Spleen (tissue), 11 donors: ENCODE measurements at regions not wholly inside any gene's neighbourhood (a gene's known extent, or its start where the extent isn't known, plus 50 kb on each side); places are given as distances from the start of the nearest gene placed in this dataset.

ENCODE experiments used
- DNase-seq: peaks from one replicate; pipeline ENCODE4 v3.0.0-alpha.2; 2020
- H3K27ac ChIP-seq, 8 donors: fragments of 200-600 bp; sonication (generic) in 7 of 8; 1 replicate in 4 of 8; 2 replicates in 4 of 8; pipeline versions ENCODE4 v1.5.0 to v1.8.0; 2016 to 2021; ENCODE audit warnings: inconsistent platforms in 4 of 8, mild to moderate bottlenecking in 4 of 8, moderate library complexity in 1 of 8
- H3K27me3 ChIP-seq, 7 donors: fragments of 200-600 bp; sonication (generic) in 6 of 7; replicated peaks in 1 of 7; 1 replicate in 4 of 7; 2 replicates in 3 of 7; pipeline versions ENCODE4 v1.5.0 to v1.8.0; 2016 to 2021; ENCODE audit warnings: inconsistent platforms in 3 of 7, mild to moderate bottlenecking in 1 of 7
- H3K36me3 ChIP-seq, 6 donors: fragments of 200-600 bp; sonication (generic) in 5 of 6; 1 replicate in 4 of 6; 2 replicates in 2 of 6; pipeline versions ENCODE4 v1.5.0 to v1.8.0; 2016 to 2021; ENCODE audit warnings: inconsistent platforms in 2 of 6
- H3K4me1 ChIP-seq, 6 donors: fragments of 200-600 bp; sonication (generic) in 5 of 6; 1 replicate in 3 of 6; 2 replicates in 3 of 6; pipeline versions ENCODE4 v1.5.0 to v1.8.0; 2016 to 2021; ENCODE audit warnings: inconsistent platforms in 3 of 6
- H3K4me3 ChIP-seq, 8 donors: fragments of 200-600 bp; sonication (generic) in 7 of 8; 1 replicate in 4 of 8; 2 replicates in 4 of 8; pipeline versions ENCODE4 v1.5.0 to v1.8.0; 2016 to 2021; ENCODE audit warnings: inconsistent platforms in 4 of 8, mild to moderate bottlenecking in 4 of 8, moderate library complexity in 2 of 8
- H3K9me3 ChIP-seq, 8 donors: fragments of 200-600 bp; sonication (generic) in 7 of 8; 1 replicate in 4 of 8; 2 replicates in 4 of 8; pipeline versions ENCODE4 v1.5.0 to v1.8.0; 2016 to 2021; ENCODE audit warnings: inconsistent platforms in 4 of 8
- POLR2A ChIP-seq, 3 donors: fragments of 450-650 bp; IDR thresholded peaks; one replicate each; pipeline ENCODE4 v1.5.1; 2017; ENCODE audit warnings: antibody characterized with exemption in 3 of 3, mild to moderate bottlenecking in 1 of 3
- POLR2AphosphoS5 ChIP-seq, 3 donors: sonication (generic); formaldehyde crosslinking; IDR thresholded peaks; one replicate each; pipeline ENCODE4 v1.5.1; 2017; ENCODE audit warnings: antibody characterized with exemption in 3 of 3
- WGBS, 5 donors: extraction: QIAGEN DNeasy Blood & Tissue Kit in 3 of 5; methylation state at CpG; one replicate each; pipeline versions ENCODE4 v1.1.5 to v1.1.7; 2013 to 2018; 5-methylcytosine and 5-hydroxymethylcytosine counted together
- intact Hi-C: fragments of 100-400 bp; cut with DNase I; formaldehyde crosslinking; loops from one replicate; pipeline ENCODE4 v1.15.0; 2023; ENCODE audit warnings: low total_unique reads
- TF ChIP-seq, protein P1 (sequence below), 11 experiments: fragments of 200-600 bp in 7 of 11; fragments of 450-650 bp in 4 of 11; sonication (generic) in 4 of 11; IDR thresholded peaks in 8 of 11; conservative IDR thresholded peaks in 3 of 11; 1 replicate in 7 of 11; 2 replicates in 4 of 11; pipeline versions ENCODE4 v1.4.0 to v1.8.0; 2016 to 2021; ENCODE audit warnings: antibody characterized with exemption in 11 of 11, inconsistent platforms in 4 of 11, mild to moderate bottlenecking in 1 of 11
- donor health status: healthy with polysubstance abuse.
- donor health status: DM: no; HTN: no; CAD: no; lungs with moderate emphysema.
- donor health status: DM: no; HTN: no; CAD: no.
- donor health status: Bipolar disorder and iron deficiency.
- donor health status: healthy.
- donor health status: DM: no; HTN: no; CAD: no.
- donor health status: DM: yes; HTN: yes; CAD: no.

- Histone ChIP-seq H3K27ac (no peak overlapping the region), H3K36me3 (no peaks in the 10 kb centered on the region), H3K27me3 (no peaks in the 10 kb centered on the region), H3K9me3 (no peaks in the 10 kb centered on the region), H3K4me3 (no peak overlapping the region), H3K4me1 (no peaks in the 10 kb centered on the region)
- 55 to 77% (median 69%) methylated on average over 5 of the region's 5 CpGs for WGBS, 5 donors
- intact Hi-C loops, result no loop called here
- TF ChIP-seq, protein P1, sequence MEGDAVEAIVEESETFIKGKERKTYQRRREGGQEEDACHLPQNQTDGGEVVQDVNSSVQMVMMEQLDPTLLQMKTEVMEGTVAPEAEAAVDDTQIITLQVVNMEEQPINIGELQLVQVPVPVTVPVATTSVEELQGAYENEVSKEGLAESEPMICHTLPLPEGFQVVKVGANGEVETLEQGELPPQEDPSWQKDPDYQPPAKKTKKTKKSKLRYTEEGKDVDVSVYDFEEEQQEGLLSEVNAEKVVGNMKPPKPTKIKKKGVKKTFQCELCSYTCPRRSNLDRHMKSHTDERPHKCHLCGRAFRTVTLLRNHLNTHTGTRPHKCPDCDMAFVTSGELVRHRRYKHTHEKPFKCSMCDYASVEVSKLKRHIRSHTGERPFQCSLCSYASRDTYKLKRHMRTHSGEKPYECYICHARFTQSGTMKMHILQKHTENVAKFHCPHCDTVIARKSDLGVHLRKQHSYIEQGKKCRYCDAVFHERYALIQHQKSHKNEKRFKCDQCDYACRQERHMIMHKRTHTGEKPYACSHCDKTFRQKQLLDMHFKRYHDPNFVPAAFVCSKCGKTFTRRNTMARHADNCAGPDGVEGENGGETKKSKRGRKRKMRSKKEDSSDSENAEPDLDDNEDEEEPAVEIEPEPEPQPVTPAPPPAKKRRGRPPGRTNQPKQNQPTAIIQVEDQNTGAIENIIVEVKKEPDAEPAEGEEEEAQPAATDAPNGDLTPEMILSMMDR (IDR thresholded peaks at IDR 0.05 in 8 of 11, conservative IDR thresholded peaks at IDR 0.05 in 3 of 11), result no peak
- no peak for TF ChIP-seq POLR2AphosphoS5 (IDR thresholded peaks at IDR 0.05)
- no peak for TF ChIP-seq POLR2A (IDR thresholded peaks at IDR 0.05)
- no peak for DNase-seq
Measured at GRCh38 chr5:53355316-53355715, 125.1 kb upstream of the FST start.

DNA sequence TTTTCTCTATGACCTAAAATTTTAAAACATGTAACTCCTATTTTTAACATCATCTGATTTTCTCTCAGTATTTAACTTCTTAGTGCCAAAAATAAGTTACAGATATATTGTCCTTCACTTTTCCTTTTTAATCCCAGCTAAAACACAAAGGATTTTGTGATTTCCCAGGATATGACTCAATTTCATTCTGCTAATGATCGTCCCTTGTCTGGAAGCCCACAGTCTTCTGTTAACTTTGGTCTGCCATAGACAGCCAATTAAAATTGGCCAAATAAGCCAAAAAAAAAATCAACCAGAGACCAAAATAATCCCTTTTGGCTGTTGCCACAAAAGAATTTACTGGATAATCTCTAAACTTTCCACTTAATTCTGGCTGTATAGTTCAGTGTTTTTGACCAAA, 124.5 kb upstream of the FST start:
- intact Hi-C loops, result no loop called here
- TF ChIP-seq POLR2A (IDR thresholded peaks at IDR 0.05), result no peak
- TF ChIP-seq, protein P1 (IDR thresholded peaks at IDR 0.05 in 8 of 11, conservative IDR thresholded peaks at IDR 0.05 in 3 of 11), result no peak
- no peak for TF ChIP-seq POLR2AphosphoS5 (IDR thresholded peaks at IDR 0.05)
- Histone ChIP-seq H3K27ac (no peak overlapping the region), H3K4me1 (no peaks in the 10 kb centered on the region), H3K9me3 (no peaks in the 10 kb centered on the region), H3K4me3 (no peak overlapping the region), H3K36me3 (no peaks in the 10 kb centered on the region), H3K27me3 (no peaks in the 10 kb centered on the region)
- 65 to 82% (median 71%) methylated on average over 1 of the region's 1 CpG for WGBS, 5 donors
- DNase-seq, result no peak

DNA sequence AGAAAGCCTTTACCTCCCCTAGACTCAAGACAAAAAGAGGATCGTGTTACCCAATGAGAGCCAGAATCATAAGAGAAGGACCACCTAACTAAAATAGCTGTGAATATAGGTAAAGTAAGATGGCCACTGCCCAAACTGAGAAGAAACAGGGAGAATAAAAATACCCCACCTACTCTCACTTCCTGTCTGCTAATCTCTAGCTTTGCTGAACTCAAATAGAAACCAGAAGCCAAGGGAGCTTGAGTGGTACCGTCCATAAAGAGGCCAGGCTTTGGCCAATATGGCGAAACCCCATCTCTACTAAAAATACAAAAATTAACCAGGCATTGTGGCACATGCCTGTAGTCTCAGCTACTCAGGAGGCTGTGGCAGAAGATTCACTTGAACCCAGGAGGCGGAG, 123.0 kb upstream of the FST start:
- no peak overlapping the region for H3K4me3 ChIP-seq
- no peak overlapping the region for H3K27ac ChIP-seq
- no peaks in the 10 kb centered on the region for H3K4me1 ChIP-seq
- no peaks in the 10 kb centered on the region for H3K9me3 ChIP-seq
- no peak for TF ChIP-seq POLR2A (IDR thresholded peaks at IDR 0.05)
- TF ChIP-seq POLR2AphosphoS5 (IDR thresholded peaks at IDR 0.05), result no peak
- TF ChIP-seq, protein P1 (IDR thresholded peaks at IDR 0.05 in 8 of 11, conservative IDR thresholded peaks at IDR 0.05 in 3 of 11), result no peak
- H3K27me3 ChIP-seq, result no peaks in the 10 kb centered on the region
- 76 to 90% (median 80%) methylated on average over 4 of the region's 4 CpGs for WGBS, 5 donors
- DNase-seq, result no peak
- no peaks in the 10 kb centered on the region for H3K36me3 ChIP-seq
- intact Hi-C loops, result no loop called here

DNA sequence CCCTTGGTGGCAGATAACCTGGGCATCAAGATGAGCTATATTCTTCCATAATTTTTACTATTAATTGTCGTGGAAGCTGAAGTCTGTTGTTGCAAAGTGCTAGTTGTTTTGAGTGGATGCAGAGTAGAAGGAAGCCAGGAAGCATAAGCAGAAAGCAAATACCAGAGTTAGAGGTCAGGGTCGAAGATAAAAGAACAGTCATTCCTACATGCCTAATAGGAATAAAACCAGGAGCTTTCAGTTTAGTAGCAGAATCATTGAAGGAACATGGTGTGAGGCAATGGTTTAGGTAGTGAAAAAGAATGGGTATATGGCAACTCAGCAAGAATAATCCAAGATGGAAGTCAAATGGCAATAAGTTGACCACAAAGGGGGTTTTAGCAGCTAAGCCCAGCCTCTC, 121.6 kb upstream of the FST start:
- Histone ChIP-seq H3K36me3 (no peaks in the 10 kb centered on the region), H3K9me3 (no peaks in the 10 kb centered on the region), H3K27ac (no peak overlapping the region), H3K4me1 (no peaks in the 10 kb centered on the region), H3K27me3 (no peaks in the 10 kb centered on the region), H3K4me3 (no peak overlapping the region)
- no peak for TF ChIP-seq POLR2AphosphoS5 (IDR thresholded peaks at IDR 0.05)
- WGBS, 5 donors, result 50 to 82% (median 59%) methylated on average over 2 of the region's 2 CpGs
- intact Hi-C loops, result no loop called here
- DNase-seq, result no peak

DNA sequence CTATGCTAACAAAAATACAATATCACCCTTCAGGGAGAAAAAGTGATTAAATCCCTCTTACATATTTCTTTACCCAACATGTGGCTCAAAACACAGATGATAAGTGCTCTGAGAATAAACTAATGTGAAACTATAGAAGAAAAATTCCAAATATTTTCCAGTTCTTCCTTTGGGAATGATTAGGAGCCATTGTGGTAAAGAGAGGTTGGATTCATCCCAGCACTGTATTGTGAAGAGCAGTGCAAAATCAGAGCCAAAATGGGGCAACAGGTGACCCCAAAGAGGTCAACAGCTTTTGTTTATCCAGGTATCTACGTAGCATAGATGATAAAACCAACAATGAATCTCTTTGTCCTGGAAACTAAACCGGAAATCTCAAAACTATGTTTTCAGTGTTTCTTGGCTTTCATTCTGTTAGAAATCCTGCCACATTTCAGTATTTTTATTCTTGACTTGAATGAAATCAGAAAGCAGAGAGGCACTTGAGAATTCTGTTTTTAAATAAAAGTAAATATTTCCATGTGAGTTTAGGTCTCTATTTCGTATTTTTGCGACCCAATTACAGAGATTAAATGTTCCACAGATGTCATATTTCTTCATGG, 120.4 kb upstream of the FST start:
- Histone ChIP-seq H3K36me3 (no peaks in the 10 kb centered on the region), H3K4me1 (no peaks in the 10 kb centered on the region), H3K27ac (no peak overlapping the region), H3K9me3 (no peaks in the 10 kb centered on the region), H3K4me3 (no peak overlapping the region), H3K27me3 (no peaks in the 10 kb centered on the region)
- intact Hi-C loops, result no loop called here
- TF ChIP-seq, protein P1 (IDR thresholded peaks at IDR 0.05 in 8 of 11, conservative IDR thresholded peaks at IDR 0.05 in 3 of 11), result no peak
- TF ChIP-seq POLR2AphosphoS5 (IDR thresholded peaks at IDR 0.05) (no peak), POLR2A (IDR thresholded peaks at IDR 0.05) (no peak)
- no peak for DNase-seq
- 77 to 93% (median 82%) methylated on average over 4 of the region's 4 CpGs for WGBS, 5 donors
